HepG2 (cell line): ENCODE measurements at regions not wholly inside any gene's neighbourhood (a gene's known extent, or its start where the extent isn't known, plus 50 kb on each side); places are given as distances from the start of the nearest gene placed in this dataset.

ENCODE experiments used
- ARID2 ChIP-seq: sonication (generic); formaldehyde crosslinking; IDR thresholded peaks from 2 replicates; pipeline ENCODE4 v1.8.1; 2022; ENCODE audit warnings: mild to moderate bottlenecking, missing genetic modification reagents, borderline replicate concordance
- ARNTL ChIP-seq: sonication (generic); formaldehyde crosslinking; IDR thresholded peaks from 2 replicates; pipeline ENCODE4 v1.4.0; 2020; ENCODE audit warnings: mild to moderate bottlenecking, missing genetic modification reagents
- HMG20A ChIP-seq: IDR thresholded peaks from 2 replicates; pipeline ENCODE4 v1.6.1; 2016; ENCODE audit warnings: borderline replicate concordance
- KAT8 ChIP-seq: IDR thresholded peaks from 2 replicates; pipeline ENCODE4 v1.6.1; 2016; ENCODE audit warnings: missing genetic modification reagents, missing compliant biosample characterization
- MIER2 ChIP-seq: IDR thresholded peaks from 2 replicates; pipeline ENCODE4 v1.6.1; 2016; ENCODE audit warnings: missing biosample characterization, missing genetic modification reagents
- MTA3 ChIP-seq: sonication (generic); formaldehyde crosslinking; IDR thresholded peaks from 2 replicates; pipeline ENCODE4 v1.4.0; 2020; ENCODE audit warnings: missing genetic modification reagents
- NCOA5 ChIP-seq: sonication (generic); formaldehyde crosslinking; IDR thresholded peaks from 2 replicates; pipeline ENCODE4 v1.4.0; 2020; ENCODE audit warnings: missing genetic modification reagents
- PAX8 ChIP-seq: sonication (generic); formaldehyde crosslinking; IDR thresholded peaks from 2 replicates; pipeline ENCODE4 v1.8.0; 2022; ENCODE audit warnings: mild to moderate bottlenecking, missing genetic modification reagents, borderline replicate concordance
- PRMT3 ChIP-seq: sonication (generic); formaldehyde crosslinking; IDR thresholded peaks from 2 replicates; pipeline ENCODE4 v1.8.1; 2022; ENCODE audit warnings: low read depth, mild to moderate bottlenecking, moderate library complexity, missing genetic modification reagents, borderline replicate concordance
- RFXAP ChIP-seq: sonication (generic); formaldehyde crosslinking; IDR thresholded peaks from 2 replicates; pipeline ENCODE4 v1.4.0; 2020; ENCODE audit warnings: missing genetic modification reagents, borderline replicate concordance
- SMAD1 ChIP-seq: sonication (generic); formaldehyde crosslinking; IDR thresholded peaks from 2 replicates; pipeline ENCODE4 v1.4.0; 2020; ENCODE audit warnings: missing genetic modification reagents, low read depth, mild to moderate bottlenecking, borderline replicate concordance
- SOX6 ChIP-seq, 2 experiments: fragments of 450-650 bp in 1 of 2; sonication (generic) in 1 of 2; formaldehyde crosslinking in 1 of 2; IDR thresholded peaks; 2 replicates each; pipeline versions ENCODE4 v1.4.0 to v1.6.1; 2017 to 2020; ENCODE audit warnings: antibody characterized with exemption in 1 of 2, mild to moderate bottlenecking in 1 of 2, missing genetic modification reagents in 1 of 2
- SRF ChIP-seq: IDR thresholded peaks from 2 replicates; pipeline ENCODE4 v1.6.1; 2011; ENCODE audit warnings: mild to moderate bottlenecking, low read depth, low read length, moderate library complexity
- SRSF1 ChIP-seq: fragments of 200-400 bp; formaldehyde crosslinking; optimal IDR thresholded peaks from 2 replicates; pipeline ENCODE3; 2017; ENCODE audit warnings: mild to moderate bottlenecking, low read depth, low read length, moderate library complexity
- SYNCRIP ChIP-seq: fragments of 200-400 bp; formaldehyde crosslinking; IDR thresholded peaks from 2 replicates; pipeline ENCODE4 v1.6.1; 2018; ENCODE audit warnings: mild to moderate bottlenecking, low read depth, low read length; ENCODE audit not compliant: insufficient read depth
- THYN1 ChIP-seq: sonication (generic); formaldehyde crosslinking; IDR thresholded peaks from 2 replicates; pipeline ENCODE4 v1.8.1; 2023; ENCODE audit warnings: low read depth, mild to moderate bottlenecking, moderate library complexity, missing genetic modification reagents, borderline replicate concordance
- ZFY ChIP-seq: sonication (generic); formaldehyde crosslinking; IDR thresholded peaks from 2 replicates; pipeline ENCODE4 v1.4.0; 2020; ENCODE audit warnings: missing genetic modification reagents
- ZNF17 ChIP-seq: sonication (generic); formaldehyde crosslinking; IDR thresholded peaks from 2 replicates; pipeline ENCODE4 v1.5.0; 2020; ENCODE audit warnings: mild to moderate bottlenecking, missing genetic modification reagents
- ZNF33A ChIP-seq: sonication (generic); formaldehyde crosslinking; IDR thresholded peaks from 2 replicates; pipeline ENCODE4 v1.5.1; 2020; ENCODE audit warnings: missing genetic modification reagents, mild to moderate bottlenecking, moderate library complexity, borderline replicate concordance
- ZNF382 ChIP-seq: sonication (generic); formaldehyde crosslinking; IDR thresholded peaks from 2 replicates; pipeline ENCODE4 v1.5.0; 2020; ENCODE audit warnings: missing genetic modification reagents, mild to moderate bottlenecking, borderline replicate concordance
- ZNF557 ChIP-seq: sonication (generic); formaldehyde crosslinking; IDR thresholded peaks from 2 replicates; pipeline ENCODE4 v1.4.0; 2020; ENCODE audit warnings: missing genetic modification reagents
- ZNF589 ChIP-seq: sonication (generic); formaldehyde crosslinking; conservative IDR thresholded peaks from 2 replicates; pipeline ENCODE4 v1.8.0; 2022; ENCODE audit warnings: mild to moderate bottlenecking, moderate library complexity, missing genetic modification reagents
- ZNF616 ChIP-seq: sonication (generic); formaldehyde crosslinking; IDR thresholded peaks from 2 replicates; pipeline ENCODE4 v1.5.0; 2020; ENCODE audit warnings: low read depth, mild to moderate bottlenecking, missing genetic modification reagents
- ZNF772 ChIP-seq: sonication (generic); formaldehyde crosslinking; IDR thresholded peaks from 2 replicates; pipeline ENCODE4 v1.5.0; 2020; ENCODE audit warnings: mild to moderate bottlenecking, missing genetic modification reagents
- TF ChIP-seq, protein P1 (sequence below): sonication (generic); formaldehyde crosslinking; IDR thresholded peaks from 2 replicates; pipeline ENCODE4 v1.4.0; 2020; ENCODE audit warnings: missing genetic modification reagents
- TF ChIP-seq, protein P2 (sequence below): sonication (generic); formaldehyde crosslinking; IDR thresholded peaks from 2 replicates; pipeline ENCODE4 v1.5.1; 2020; ENCODE audit warnings: missing genetic modification reagents, mild to moderate bottlenecking, borderline replicate concordance

DNA sequence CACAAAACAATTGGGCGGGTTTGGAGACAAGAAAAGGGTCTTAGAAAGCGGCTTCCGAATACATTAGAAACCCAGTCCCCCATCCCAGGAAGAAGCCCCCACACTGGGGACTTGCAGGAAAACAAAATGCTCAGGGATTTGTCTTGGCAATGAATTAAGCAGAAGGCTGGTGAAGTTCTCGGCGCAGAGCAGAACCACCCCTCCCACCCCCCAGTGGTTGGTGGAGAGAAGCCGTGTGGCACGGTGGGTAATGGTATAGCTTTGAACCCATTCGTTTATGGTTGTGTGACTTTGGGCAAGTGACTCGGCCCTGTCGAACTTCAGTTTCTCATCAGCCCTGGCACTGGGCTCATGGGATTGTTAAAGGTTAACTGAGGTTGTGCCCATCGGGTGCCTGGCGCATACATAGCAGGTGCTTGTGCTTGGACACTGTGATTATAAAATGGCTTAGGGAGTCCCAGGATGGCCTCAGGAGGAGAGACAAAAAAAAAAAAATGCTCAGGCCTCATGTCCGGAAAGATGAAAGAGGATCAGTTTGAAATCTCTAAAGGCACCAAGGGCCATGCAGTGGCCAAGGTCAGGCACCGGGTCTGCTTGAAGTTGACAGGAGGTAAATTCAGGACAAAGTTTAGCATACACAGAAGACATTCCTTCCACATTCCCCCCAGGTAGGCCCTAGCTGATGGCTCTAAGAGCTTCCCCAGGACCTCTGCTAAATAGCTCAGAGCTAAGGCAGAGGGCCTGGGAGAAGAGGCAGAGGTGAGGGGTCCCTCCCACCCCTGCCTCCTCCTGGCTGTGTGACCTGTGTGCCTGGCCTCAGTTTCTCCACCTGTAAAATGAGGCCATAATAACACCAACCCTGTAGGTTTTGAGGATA, 120.1 kb upstream of the PTPN1 start (continued):
- TF ChIP-seq SMAD1 (CRISPR knock-in tag), result no peak
- 0 out of 2 replicates have a peak, but pooled peaks have one; percentile 81 for TF ChIP-seq THYN1 (CRISPR knock-in tag)
- TF ChIP-seq, protein P1, sequence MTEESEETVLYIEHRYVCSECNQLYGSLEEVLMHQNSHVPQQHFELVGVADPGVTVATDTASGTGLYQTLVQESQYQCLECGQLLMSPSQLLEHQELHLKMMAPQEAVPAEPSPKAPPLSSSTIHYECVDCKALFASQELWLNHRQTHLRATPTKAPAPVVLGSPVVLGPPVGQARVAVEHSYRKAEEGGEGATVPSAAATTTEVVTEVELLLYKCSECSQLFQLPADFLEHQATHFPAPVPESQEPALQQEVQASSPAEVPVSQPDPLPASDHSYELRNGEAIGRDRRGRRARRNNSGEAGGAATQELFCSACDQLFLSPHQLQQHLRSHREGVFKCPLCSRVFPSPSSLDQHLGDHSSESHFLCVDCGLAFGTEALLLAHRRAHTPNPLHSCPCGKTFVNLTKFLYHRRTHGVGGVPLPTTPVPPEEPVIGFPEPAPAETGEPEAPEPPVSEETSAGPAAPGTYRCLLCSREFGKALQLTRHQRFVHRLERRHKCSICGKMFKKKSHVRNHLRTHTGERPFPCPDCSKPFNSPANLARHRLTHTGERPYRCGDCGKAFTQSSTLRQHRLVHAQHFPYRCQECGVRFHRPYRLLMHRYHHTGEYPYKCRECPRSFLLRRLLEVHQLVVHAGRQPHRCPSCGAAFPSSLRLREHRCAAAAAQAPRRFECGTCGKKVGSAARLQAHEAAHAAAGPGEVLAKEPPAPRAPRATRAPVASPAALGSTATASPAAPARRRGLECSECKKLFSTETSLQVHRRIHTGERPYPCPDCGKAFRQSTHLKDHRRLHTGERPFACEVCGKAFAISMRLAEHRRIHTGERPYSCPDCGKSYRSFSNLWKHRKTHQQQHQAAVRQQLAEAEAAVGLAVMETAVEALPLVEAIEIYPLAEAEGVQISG (CRISPR knock-in tag), result peak; percentile 91
- peak; percentile 78 for TF ChIP-seq KAT8 (CRISPR knock-in tag)
- TF ChIP-seq RFXAP, result peak; percentile 90; the same call in 1 of the 2 replicates
- TF ChIP-seq ZNF589 (CRISPR knock-in tag), result no peak
- no peak for TF ChIP-seq SRF
- TF ChIP-seq SRSF1, result no peak
- TF ChIP-seq ZNF33A, result no peak
- TF ChIP-seq PRMT3 (CRISPR knock-in tag), result peak; percentile 61; the same call in 1 of the 2 replicates
- peak; percentile 57; the same call in 1 of the 2 replicates for TF ChIP-seq ARID2 (CRISPR knock-in tag)
- TF ChIP-seq ARNTL (CRISPR knock-in tag), result peak; percentile 92
- peak; percentile 98 for TF ChIP-seq HMG20A
- no peak for TF ChIP-seq ZNF616 (CRISPR knock-in tag)
- TF ChIP-seq, protein P2, sequence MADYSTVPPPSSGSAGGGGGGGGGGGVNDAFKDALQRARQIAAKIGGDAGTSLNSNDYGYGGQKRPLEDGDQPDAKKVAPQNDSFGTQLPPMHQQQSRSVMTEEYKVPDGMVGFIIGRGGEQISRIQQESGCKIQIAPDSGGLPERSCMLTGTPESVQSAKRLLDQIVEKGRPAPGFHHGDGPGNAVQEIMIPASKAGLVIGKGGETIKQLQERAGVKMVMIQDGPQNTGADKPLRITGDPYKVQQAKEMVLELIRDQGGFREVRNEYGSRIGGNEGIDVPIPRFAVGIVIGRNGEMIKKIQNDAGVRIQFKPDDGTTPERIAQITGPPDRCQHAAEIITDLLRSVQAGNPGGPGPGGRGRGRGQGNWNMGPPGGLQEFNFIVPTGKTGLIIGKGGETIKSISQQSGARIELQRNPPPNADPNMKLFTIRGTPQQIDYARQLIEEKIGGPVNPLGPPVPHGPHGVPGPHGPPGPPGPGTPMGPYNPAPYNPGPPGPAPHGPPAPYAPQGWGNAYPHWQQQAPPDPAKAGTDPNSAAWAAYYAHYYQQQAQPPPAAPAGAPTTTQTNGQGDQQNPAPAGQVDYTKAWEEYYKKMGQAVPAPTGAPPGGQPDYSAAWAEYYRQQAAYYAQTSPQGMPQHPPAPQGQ (CRISPR knock-in tag), result peak; percentile 89; the same call in 1 of the 2 replicates
- no peak for TF ChIP-seq SOX6 (IDR thresholded peaks at IDR 0.05)
- peak; percentile 95 for TF ChIP-seq SOX6 (CRISPR knock-in tag; IDR thresholded peaks at IDR 0.05)
- no peak; the same call in 1 of the 2 replicates for TF ChIP-seq ZNF772 (CRISPR knock-in tag)
- TF ChIP-seq SYNCRIP, result no peak
- TF ChIP-seq NCOA5 (CRISPR knock-in tag), result no peak
- no peak for TF ChIP-seq PAX8 (CRISPR knock-in tag)
- TF ChIP-seq ZNF17 (CRISPR knock-in tag), result no peak
- TF ChIP-seq MTA3 (CRISPR knock-in tag), result no peak
- TF ChIP-seq ZNF557, result no peak
- TF ChIP-seq ZFY (CRISPR knock-in tag), result peak; percentile 81
- peak; percentile 83; the same call in 1 of the 2 replicates for TF ChIP-seq MIER2 (CRISPR knock-in tag)
- no peak for TF ChIP-seq ZNF382 (CRISPR knock-in tag)
